NCI-H146 treated with DMSO at 0.1 percent for 48 hours (cell line): ENCODE measurements at regions not wholly inside any gene's neighbourhood (a gene's known extent, or its start where the extent isn't known, plus 50 kb on each side); places are given as distances from the start of the nearest gene placed in this dataset.

Source experiments
- DNase-seq: peaks from one replicate; lab custom pipeline; 2025; ENCODE audit not compliant: unreplicated experiment; lab: John Stamatoyannopoulos, UW

DNA sequence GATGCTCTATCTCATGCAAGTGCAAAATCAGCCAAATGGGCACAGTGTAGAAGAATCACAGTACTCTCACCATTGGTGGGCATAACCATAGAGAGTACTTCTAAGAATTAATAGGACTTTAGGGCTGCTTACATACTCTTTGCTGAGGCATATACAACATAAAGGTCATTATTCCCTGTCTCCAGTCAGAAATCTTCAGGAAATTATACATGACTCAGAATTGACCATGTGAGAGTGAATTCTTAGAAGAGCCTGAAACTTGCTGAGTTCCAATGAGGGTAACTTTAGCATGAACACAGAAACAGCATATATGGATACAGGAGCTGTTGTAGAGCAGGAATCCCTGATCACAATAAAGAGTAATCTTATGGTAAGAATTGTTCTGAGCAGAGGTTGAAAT, 498.7 kb downstream of the TENT5A start:
- DNase-seq: no peak

DNA sequence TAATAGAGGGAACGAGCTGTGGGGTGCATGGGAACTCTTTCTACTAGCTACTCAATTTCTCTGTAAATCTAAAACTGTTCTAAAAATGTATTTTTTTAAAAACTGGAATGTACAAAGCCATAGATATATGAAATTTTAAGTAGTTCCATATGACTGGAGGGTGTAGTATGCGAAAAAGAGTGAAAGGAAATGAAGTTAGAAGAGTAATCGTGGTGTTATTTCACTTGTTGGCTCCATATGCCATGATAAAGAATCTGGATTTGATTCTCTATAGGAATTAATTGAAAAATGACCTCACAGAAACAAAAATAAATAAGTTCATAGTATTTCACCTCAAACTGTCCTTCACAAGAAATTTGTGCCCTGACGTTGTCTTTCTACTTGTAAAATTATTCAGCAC, 500.2 kb downstream of the TENT5A start:
- DNase-seq: no peak

DNA sequence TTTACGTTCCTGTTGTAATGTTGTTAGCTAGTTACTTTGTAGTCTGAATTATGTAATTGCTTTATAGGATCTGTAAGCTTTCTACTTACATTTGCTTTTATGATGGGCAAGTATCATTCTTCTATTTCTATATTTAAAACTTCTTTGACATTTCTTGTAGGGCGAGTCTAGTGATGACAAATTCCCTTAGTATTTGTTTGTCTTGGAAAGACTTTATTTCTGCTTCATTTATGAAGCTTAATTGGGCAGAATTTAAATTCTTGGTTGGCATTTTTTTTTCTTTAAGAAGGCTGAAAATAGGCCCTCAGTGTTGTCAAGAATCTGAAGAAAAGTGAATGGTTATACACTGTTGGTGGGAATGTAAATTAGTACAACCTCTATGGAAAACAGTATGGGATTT, 506.3 kb downstream of the TENT5A start:
- DNase-seq: no peak

DNA sequence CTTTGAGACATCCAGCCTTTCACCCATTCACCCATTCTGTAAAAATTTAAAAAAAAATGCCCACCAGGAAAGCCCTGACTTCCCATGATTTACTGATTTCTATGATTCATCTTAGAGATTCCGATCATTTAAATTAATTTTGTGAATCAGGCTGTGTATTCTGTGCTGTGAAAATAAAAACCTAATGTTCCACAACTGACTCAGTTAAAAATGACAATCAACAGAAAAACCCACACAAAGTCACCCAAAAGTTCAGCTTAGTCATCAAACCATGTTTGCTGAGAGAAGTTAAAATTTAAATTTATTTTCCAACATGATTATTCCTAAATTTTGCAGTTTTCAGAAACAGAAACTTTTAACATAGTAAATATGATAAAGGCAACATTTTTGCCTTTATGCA, 509.9 kb downstream of the TENT5A start:
- DNase-seq: no peak

DNA sequence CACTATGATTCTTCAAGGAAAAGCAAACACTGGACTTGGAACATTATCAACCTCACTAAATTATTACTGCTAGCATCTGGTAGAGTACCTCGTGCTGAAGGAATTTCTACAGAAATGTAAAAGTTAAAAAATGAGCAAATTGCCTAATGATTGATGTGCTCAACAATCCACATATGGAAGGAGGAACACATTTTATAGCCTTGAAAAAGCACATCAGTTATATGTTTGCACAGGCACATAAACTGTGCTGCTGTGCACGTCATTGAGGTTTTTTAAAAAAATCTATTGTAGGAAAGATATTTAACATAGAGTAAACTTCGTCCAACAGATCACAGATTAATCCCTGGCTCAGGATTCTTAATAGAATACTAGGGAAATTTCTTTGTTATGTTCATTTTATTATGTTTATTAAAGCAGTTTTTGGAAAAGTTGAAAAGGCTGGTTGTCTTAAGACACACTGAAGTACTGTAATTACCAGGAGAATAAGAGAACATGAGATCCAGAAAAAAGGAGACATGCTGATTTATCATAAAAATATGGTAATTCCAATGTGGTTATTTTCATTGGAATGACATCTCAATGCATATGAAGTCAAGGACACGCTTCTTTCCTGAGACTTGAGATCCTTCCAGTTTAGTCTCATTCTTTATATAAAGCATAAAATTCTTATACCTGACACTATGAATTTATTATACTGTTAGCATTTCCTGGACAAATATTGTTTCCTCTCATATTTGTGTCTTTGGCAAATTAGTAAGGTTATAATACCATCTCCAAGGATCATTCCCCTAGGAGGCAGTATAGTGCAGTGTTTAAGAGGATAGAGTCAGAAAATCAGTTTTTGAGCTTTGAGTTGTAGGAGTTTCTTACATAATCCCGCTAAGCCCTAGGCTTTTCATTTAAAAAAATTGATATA, 511.1 kb downstream of the TENT5A start:
- peak; percentile 19 for DNase-seq

DNA sequence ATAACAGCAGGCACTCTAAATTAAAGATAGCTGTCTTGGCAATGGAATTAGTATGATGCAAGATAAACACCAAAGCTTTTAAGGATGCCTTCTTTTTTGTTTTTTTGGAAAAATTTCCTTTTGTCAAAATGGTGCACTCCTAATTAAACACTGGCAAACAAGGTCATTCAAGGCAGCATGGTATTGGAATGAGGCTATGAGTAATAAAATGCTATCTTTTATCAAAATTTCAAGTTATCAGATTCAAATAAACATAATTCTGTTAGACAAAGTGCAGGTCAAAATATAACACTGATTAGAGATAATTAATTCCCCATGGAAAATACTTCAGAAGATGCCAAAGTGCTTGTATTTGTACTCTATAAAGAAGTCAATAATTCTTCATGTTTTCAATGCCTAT, 514.1 kb downstream of the TENT5A start:
- no peak for DNase-seq

DNA sequence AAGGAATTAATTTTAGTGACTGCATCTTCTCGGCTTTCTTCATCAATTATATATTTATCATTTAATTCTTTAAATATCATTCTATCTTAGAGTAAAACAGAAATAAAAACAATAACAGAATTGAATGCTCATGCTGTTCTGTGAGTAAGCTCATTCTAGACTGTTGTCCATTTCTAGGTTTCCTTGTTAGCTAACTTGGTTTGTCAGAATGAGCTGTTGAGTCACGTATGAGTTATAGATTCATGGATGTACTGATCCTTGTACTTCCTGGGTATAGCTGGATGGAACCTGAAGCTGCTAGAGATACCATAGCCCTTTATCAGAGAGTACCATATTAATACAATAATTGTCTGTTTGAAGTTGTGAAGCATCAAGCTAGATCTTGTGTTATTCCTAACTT, 515.3 kb downstream of the TENT5A start:
- no peak for DNase-seq

DNA sequence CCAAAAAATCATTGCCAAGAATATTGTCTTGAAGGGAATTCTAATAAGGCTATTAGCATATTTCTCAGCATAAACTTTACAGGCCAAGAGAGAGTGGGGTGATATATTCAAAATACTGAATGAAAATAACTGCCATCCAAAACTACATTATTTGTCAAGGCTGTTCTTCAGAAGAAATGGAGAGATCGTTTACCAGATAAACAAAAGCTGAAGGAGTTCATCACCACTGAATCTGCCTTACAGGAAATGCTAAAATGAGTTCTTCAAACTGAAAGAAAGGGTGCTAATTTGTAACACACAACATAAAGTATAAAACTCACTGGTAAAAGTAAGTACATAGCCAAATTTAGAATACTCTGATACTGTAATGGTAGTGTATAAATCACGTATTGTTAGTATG, 517.0 kb downstream of the TENT5A start:
- no peak for DNase-seq

DNA sequence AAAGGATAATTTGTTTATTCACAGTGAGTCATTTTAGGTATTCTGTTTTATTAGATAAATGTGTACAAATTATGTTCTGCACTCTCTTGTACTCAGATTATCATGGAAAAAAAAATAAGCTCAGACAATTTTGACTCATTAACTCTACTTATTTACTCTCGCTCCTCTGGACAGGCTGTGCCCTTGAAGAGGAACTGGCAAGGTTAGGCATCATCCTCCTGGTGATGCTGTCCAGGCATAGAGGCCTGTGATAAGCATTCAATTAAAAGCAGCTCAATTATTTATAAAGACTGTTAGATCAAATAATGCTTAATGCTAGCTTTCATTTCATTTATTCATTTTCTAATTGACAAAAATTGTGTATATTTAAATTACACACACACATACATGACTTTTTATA, 518.5 kb downstream of the TENT5A start:
- no peak for DNase-seq

DNA sequence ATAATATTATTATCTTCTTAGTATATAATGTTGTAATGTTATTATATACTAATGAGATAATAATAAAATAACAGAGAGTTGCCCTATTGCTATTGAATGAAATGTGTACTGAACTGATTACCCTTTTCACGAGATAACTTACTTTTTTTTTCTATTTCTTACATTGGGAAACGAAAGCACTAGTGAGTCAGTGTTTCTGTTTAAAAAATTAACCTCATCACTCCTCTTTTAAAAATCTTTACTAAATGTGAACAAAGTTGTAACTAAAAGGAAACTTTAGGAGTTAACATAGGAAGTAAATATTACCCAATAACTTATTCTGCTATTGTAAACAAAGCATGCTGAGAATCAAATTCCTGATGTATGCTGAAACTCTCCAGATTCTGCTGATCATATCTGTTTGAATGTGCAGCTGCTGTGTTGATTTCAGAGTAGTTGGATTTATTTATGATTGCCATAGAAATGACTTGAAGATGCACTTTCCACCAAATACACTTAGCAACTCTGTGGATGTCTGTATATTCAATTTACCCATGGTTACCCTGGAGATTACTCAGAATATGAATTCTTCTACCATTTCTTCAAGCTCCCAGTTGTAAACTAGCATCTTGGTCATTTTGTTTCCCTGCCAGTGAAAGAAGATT, 523.4 kb downstream of the TENT5A start:
- no peak for DNase-seq

DNA sequence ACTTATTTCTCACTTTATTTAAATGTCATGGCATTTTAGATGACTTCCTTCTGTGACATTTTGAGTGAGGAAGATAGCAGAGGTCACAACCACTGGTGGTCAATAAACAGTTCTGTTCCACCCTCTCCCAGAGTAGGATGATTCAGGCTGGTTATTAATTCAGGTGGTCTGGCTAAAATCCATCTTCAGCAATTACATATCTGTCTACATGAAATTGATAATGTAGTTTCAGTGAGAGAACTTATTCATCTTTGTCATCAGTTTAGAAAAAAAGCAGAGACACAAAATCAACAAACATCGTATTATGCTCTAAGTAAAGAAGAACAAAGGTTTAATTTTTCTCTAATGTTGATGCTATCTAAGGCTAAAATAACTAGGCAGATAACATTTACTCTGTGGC, 525.5 kb downstream of the TENT5A start:
- DNase-seq: no peak

DNA sequence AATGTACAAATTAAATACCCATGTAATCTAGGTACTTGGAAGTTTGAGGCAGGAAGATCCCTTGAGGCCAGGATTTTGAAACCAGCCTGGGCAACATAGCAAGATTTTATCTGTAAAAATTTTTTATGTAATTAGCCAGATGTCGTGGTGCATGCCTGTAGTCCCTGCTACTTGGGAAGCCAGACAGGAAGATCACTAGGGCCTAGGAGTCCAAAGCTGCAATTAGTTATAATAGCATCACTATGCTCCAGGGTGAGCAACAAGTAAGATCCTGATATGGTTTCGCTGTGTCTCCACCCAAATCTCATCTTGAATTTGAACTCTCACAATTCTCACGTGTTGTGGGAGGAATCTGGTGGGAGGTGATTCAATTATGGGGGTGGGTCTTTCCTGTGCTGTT, 535.8 kb downstream of the TENT5A start:
- DNase-seq: no peak

DNA sequence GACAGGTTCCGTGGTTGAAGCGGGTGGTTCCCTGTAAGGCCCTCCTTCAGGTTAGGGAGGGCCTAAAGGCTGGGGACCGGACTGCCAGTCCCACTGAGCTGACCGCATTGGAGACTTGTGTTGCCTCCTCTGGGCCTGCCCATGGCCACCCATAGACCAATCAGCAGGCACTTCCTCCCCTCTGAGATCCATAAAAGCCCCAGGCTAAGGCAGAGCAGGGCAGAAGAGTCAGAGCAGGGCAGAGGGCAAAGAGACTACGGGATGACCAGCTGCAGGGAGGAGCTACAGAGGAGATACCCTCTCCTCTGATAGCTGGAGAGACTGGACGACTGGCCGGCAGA, 537.4 kb downstream of the TENT5A start:
- DNase-seq: peak; percentile 58

DNA sequence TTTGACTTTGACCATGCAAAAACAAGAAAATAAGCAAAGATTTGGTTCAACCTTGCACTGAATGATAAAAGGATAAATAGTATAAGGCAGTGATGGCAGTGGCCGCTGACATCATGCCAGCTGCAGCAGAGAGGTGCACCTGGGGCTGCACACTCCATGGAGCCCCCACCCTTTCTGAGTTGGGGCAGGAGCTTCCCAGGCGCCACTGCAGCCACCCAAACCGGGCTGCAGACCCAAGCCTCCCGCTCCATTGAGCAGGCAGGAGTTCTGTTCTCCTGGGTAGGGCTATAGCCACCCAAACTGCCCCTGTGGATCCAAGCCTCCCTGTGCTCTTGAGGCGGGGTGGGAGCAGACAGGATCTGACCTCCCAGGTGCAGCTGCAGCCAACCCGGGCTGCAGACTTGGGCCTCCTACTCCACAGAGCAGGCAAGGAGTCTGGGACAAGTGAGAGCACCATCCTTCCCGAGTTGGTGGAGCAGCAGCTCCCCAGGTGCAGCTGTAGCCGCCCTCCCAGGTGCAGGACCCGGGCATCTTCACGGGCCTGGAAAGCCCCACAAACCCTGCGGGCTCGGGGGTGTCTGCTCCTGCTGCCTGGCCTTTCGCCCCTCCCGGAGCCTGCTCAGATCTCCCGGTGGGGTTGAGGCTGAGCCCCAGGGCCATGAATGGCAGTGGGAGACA, 537.9 kb downstream of the TENT5A start:
- no peak for DNase-seq

DNA sequence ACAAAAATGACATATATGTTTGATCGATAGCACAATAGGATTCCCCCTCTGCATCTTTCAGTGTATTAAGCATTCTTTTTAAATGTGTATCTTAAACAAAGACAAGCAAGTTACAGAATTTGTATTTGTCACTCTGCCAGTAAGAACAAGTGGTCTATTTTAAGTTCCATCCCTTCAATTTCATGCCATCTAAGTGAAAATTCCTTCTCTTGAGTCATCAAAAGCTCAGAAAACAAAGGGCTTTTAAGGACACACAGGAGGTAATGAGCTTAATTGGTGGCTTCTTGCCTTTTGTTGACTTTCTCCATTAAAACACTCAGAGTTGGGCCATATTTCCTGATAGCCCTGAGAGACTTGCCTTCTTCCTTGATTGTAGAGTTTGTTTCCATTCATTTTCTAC, 547.8 kb downstream of the TENT5A start:
- no peak for DNase-seq

DNA sequence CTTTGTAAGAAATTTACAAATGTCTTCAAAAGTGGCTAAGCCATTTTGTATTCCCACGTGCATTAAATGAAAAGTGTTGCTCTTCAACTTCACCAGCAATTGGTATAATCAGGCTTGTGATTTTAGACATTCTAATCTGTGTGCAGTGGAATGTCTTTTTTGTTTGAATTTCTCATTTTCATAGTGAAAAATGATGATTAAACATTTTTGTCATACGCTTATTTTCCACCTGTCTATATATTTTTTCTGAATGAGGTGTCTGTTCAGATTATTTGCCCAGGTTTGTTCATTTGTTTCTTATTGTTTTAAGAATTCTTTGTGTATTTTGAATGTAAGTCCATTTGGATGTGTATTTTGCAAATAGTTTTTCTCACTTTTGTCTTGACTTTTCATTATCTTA, 558.1 kb downstream of the TENT5A start:
- DNase-seq: no peak

DNA sequence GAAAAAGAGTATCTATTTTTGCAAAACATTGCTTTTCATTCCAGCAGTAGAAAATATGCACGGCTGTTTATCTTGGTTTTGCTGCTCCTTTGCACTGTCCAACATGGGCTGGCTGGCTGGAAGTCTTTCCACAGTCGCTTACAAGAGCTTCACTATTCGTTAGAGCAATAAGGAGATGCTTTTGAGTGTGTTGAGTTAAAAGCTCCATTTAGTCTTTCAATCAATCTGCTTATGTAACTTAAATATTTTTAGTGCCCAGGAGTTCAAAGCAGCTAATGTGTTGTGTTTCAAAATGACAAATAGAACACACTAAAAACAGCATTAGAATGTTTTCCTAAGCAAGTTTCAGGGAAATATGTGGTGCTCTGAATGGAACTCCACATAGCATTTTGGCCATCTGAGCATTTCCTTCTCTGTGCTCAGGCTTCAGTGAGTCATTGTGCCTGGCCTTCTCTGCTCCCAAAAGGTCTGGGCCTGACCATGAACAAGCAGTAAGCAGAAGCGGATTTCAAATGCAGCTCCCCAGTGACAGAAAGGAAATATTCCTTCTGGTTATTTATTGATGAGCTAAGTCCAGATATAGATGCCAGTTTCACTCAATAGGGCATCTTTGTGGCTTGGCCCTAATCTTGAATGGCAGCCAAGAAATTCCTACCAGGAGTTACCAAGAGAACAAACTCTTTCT, 580.3 kb downstream of the TENT5A start:
- no peak for DNase-seq

DNA sequence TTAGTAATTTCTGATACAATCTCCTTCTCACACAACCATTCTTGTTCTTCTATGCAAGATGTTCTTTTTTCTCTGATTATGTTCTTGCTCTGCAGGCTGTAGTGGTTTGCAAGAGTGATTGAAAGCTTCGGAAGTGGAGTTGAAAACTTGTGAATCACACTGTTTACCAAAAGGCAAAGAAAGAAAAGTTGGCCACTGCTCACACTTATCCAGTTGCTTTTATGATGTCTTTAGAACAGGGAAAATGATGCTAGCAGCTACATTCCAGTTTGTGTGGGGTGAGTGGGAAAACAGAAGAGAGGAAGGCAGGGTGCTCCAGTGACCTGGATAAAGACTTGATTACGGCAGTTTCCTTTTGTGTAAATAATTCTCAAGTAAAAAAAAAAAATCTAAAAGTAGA, 583.3 kb downstream of the TENT5A start:
- DNase-seq: no peak

DNA sequence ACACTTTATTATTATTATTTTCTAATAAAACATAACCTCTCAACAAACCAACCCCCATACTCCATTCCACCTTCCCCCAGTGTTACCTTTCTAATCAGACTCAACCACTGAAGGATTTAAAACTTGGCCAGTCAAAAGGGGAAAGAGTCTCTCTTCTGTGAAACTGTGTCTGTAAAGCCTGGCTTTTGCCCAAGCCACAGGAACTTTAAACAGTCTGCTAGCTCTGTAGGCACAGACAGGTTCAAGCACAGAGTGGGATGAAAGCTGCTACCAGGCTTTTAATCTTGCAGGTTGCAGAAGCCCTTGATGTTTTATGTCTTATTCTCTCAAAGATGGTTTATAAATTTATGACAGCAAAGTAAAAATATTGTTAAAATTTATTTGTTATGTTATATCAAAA, 585.7 kb downstream of the TENT5A start:
- no peak for DNase-seq

DNA sequence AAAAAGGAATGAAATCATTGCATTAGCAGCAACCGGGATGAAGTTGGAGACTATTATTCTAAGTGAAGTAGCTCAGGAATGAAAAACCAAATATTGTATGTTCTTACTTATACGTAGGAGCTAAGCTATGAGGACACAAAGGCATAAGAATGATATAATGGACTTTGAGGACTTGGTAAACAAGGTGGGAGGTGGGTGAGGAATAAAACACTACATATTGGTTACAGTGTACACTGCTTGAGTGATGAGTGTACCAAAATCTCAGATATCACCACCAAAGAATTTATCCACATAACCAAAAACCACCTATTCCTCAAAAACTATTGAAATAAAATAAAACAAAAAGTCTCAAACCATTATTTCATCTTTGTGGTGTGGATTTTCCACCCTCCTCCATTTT, 593.5 kb downstream of the TENT5A start:
- no peak for DNase-seq

DNA sequence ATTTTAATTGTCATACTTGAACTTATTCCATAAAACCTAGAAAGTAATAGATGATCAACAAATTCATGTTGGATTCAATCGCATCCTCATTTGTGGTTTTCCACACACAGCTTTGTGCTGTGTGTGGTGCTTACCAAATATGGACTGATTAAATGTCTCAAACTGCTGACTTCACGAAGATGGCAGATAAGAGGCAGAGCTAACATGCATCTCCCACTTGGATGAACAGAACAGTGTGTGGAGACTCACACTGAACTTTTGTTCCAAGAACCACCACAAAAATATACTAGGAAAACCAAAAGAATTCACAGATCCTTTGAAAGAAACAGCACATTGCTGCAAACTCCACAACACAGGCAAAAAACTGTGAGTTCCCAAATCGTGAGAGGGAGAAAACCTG, 603.7 kb downstream of the TENT5A start:
- DNase-seq: no peak

DNA sequence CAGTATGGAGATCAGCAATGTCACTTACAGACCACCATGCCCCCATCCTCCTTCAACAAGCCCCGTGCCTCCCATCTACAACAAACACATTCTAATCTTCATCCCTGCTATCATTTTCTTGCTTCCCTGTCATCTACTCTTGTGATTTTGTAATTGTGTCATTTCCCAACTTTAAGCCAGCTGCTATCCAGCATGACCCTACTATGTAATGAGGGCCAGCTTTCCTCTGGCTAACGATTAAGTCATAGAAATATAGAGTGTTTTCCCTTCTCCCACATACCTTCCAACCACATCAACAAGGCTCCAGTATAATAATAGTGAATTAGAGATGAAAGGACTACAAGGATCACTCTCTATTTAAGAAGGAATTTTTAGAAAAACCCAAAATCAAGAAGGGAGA, 607.0 kb downstream of the TENT5A start:
- no peak for DNase-seq
